ENCODE measurements at regions not wholly inside any gene's neighbourhood (a gene's known extent, or its start where the extent isn't known, plus 50 kb on each side); places are given as distances from the start of the nearest gene placed in this dataset.
A peak's percentile ranks its signal among the peaks of the same experiment; 100 is the strongest.

DNA sequence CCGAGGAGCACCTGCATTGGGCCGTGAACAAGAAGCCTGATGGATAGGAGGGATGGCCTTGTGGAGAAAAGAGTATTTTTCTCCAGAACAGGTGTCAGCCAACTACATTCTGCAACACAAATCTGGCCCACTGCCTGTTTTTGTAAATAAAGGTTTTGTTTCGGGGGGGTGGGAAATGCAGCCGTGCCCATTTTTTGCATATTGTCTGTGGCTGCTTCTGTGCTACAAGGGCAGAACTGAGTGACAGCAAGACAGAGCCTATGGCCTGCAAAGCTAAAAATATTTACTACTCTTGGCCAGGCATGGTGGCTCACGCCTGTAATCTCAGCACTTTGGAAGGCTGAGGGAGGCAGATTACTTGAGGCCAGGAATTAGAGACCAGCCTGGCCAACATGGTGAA, 95.9 kb upstream of the AKAP13 start:
- TF ChIP-seq TAF1 (IDR thresholded peaks at IDR 0.05; ENCODE audit: low read depth) (no peak), RAD21 (IDR thresholded peaks at IDR 0.05; ENCODE audit: low read depth) (no peak), EP300 (IDR thresholded peaks at IDR 0.05; ENCODE audit: borderline replicate concordance) (no peak), TEAD4 (IDR thresholded peaks at IDR 0.05) (no peak), FOXM1 (IDR thresholded peaks at IDR 0.05; ENCODE audit: borderline replicate concordance, low read depth) (no peak), CEBPB (IDR thresholded peaks at IDR 0.05) (no peak), REST (IDR thresholded peaks at IDR 0.05; ENCODE audit: low read depth) (no peak), ZBTB7A (IDR thresholded peaks at IDR 0.05; ENCODE audit: low read depth) (no peak), NFIC (IDR thresholded peaks at IDR 0.05) (no peak), TCF12 (IDR thresholded peaks at IDR 0.05; ENCODE audit: low read depth) (no peak), CREB1 (IDR thresholded peaks at IDR 0.05; ENCODE audit: low read depth) (no peak), YY1 (IDR thresholded peaks at IDR 0.05; ENCODE audit: low read depth) (no peak), EGR1 (IDR thresholded peaks at IDR 0.05) (no peak), MAX (IDR thresholded peaks at IDR 0.05) (no peak)
- TF ChIP-seq, protein P1, sequence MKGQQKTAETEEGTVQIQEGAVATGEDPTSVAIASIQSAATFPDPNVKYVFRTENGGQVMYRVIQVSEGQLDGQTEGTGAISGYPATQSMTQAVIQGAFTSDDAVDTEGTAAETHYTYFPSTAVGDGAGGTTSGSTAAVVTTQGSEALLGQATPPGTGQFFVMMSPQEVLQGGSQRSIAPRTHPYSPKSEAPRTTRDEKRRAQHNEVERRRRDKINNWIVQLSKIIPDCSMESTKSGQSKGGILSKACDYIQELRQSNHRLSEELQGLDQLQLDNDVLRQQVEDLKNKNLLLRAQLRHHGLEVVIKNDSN (IDR thresholded peaks at IDR 0.05) = no peak

- TF ChIP-seq RAD21 (IDR thresholded peaks at IDR 0.05; ENCODE audit: low read depth) = peak; percentile 92
- peak; percentile 48; the same call in 1 of the 2 replicates for TF ChIP-seq NFIC (IDR thresholded peaks at IDR 0.05)
- TF ChIP-seq YY1 (IDR thresholded peaks at IDR 0.05; ENCODE audit: low read depth) = no peak
Measured at GRCh38 chr15:85289677-85290365, 90.6 kb upstream of the AKAP13 start.

DNA sequence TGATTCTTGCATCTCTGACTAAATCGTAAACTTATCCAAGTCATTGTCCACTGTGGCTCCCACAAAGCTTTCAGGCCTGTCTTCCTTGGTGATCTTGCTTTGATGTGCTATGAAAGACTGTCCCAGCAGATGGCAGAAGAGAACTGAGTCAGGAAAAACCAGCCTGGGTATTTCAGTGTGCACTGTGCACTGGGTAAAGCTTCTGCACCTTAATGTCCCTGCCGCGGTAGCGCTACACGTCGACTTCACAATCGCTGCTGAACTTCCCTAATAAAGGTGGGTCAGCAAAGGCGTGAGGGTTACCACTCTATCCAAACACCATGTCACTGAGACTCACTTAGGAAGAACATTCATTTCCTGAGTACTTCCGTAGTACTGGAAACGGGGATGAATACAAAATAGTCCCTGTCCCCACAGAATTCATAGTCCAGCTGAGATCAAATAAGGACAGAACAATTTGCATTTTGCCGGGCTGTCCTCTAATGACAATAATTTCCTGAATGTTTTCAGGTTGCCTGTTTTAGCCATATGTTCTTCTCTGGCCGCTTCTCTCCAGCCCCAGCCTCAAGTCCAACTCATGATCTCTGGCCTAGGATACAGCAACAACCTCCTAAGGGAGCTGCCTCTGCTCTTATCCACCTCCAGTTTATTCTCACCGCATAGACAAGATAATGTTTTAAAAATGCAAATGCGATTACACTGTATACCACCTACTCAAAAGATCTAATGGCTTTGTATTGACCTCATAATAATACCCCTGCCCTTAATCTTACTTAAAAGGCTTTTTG, 83.6 kb upstream of the AKAP13 start:
- TF ChIP-seq RAD21 (IDR thresholded peaks at IDR 0.05; ENCODE audit: low read depth) (peak; percentile 98), EP300 (IDR thresholded peaks at IDR 0.05; ENCODE audit: borderline replicate concordance) (no peak)

DNA sequence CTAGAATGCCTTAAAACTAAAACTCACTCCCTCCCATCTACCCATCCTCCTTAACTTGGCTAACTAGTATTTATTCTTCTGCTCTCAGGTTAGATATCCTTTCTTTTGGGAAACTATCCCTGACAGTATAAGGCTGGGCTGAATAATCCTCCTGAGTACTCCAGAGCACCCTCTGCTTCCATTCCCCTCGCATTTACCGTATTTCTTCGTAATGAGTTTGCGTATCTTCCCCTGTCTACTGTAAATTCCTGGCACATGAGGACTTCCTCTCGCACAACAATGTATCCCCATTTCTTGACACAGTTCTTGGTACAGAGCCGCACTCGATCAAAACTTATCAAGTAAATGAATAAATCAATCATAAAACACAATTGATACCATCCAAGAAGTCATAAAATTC, 82.9 kb upstream of the AKAP13 start:
- TF ChIP-seq CEBPB (IDR thresholded peaks at IDR 0.05) = no peak
- no peak for TF ChIP-seq TCF12 (IDR thresholded peaks at IDR 0.05; ENCODE audit: low read depth)
- no peak for TF ChIP-seq FOXM1 (IDR thresholded peaks at IDR 0.05; ENCODE audit: borderline replicate concordance, low read depth)
- no peak for TF ChIP-seq TEAD4 (IDR thresholded peaks at IDR 0.05)
- no peak for TF ChIP-seq NFIC (IDR thresholded peaks at IDR 0.05)
- no peak for TF ChIP-seq EP300 (IDR thresholded peaks at IDR 0.05; ENCODE audit: borderline replicate concordance)
- TF ChIP-seq, protein P1 (IDR thresholded peaks at IDR 0.05) = no peak
- TF ChIP-seq TAF1 (IDR thresholded peaks at IDR 0.05; ENCODE audit: low read depth) = no peak

- no peak for TF ChIP-seq TCF12 (IDR thresholded peaks at IDR 0.05; ENCODE audit: low read depth)
- TF ChIP-seq MAX (IDR thresholded peaks at IDR 0.05) = no peak
- TF ChIP-seq EGR1 (IDR thresholded peaks at IDR 0.05) = no peak
- no peak for TF ChIP-seq ZBTB7A (IDR thresholded peaks at IDR 0.05; ENCODE audit: low read depth)
- no peak for TF ChIP-seq NFIC (IDR thresholded peaks at IDR 0.05)
- TF ChIP-seq TAF1 (IDR thresholded peaks at IDR 0.05; ENCODE audit: low read depth) = no peak
- TF ChIP-seq CEBPB (IDR thresholded peaks at IDR 0.05) = no peak
- TF ChIP-seq, protein P1 (IDR thresholded peaks at IDR 0.05) = no peak
- no peak for TF ChIP-seq CREB1 (IDR thresholded peaks at IDR 0.05; ENCODE audit: low read depth)
- no peak for TF ChIP-seq TEAD4 (IDR thresholded peaks at IDR 0.05)
- no peak for TF ChIP-seq EP300 (IDR thresholded peaks at IDR 0.05; ENCODE audit: borderline replicate concordance)
- no peak for TF ChIP-seq RAD21 (IDR thresholded peaks at IDR 0.05; ENCODE audit: low read depth)
- no peak for TF ChIP-seq REST (IDR thresholded peaks at IDR 0.05; ENCODE audit: low read depth)
- TF ChIP-seq FOXM1 (IDR thresholded peaks at IDR 0.05; ENCODE audit: borderline replicate concordance, low read depth) = no peak
- no peak for TF ChIP-seq YY1 (IDR thresholded peaks at IDR 0.05; ENCODE audit: low read depth)
Measured at GRCh38 chr15:85298366-85298765, 82.0 kb upstream of the AKAP13 start.
